ENCODE measurements at regions not wholly inside any gene's neighbourhood (a gene's known extent, or its start where the extent isn't known, plus 50 kb on each side); places are given as distances from the start of the nearest gene placed in this dataset.

GRCh38 chr15:38128921-38129320, 123.7 kb upstream of the SPRED1 start:
- no peak overlapping the region for H2BK15ac ChIP-seq (ENCODE audit: low read length)
- H2BK20ac ChIP-seq (ENCODE audit: low read length), result no peak overlapping the region
- no peak overlapping the region for H3K4me2 ChIP-seq (ENCODE audit: insufficient read depth in 1 of 2, low read depth in 2 of 2, low read length in 2 of 2)
- no peak for TF ChIP-seq RAD21 (IDR thresholded peaks at IDR 0.05 in 1 of 2, conservative IDR thresholded peaks at IDR 0.05 in 1 of 2; ENCODE audit: low read depth in 2 of 2, low read length in 2 of 2)
- TF ChIP-seq RXRA (IDR thresholded peaks at IDR 0.05; ENCODE audit: insufficient read depth, low read depth, low read length), result no peak
- no peak for TF ChIP-seq CREB1 (IDR thresholded peaks at IDR 0.05)

More at GRCh38 chr15:38128921-38129320, 123.7 kb upstream of the SPRED1 start:
- no peak overlapping the region for H2AK5ac ChIP-seq (ENCODE audit: low read depth, low read length)
- H4K91ac ChIP-seq (replicated peaks; ENCODE audit: insufficient read length, low read length), result no peak overlapping the region
- H3K27ac ChIP-seq (ENCODE audit: low read depth, low read length), result no peak overlapping the region
- no peak overlapping the region for H3K9ac ChIP-seq (replicated peaks in 1 of 4; ENCODE audit: extremely low read depth in 1 of 4, low read depth in 3 of 4, low read length in 3 of 4)
- DNase-seq (ENCODE audit: low read depth in 1 of 2, low spot score in 2 of 2) (no peak), FAIRE-seq (no peak)
- POLR2A ChIA-PET (ENCODE audit: partially characterized antibody), result no interaction called here
- no peak overlapping the region for H2BK12ac ChIP-seq (ENCODE audit: low read depth, low read length)
- no peak overlapping the region for H3K4me3 ChIP-seq (ENCODE audit: extremely low read depth in 1 of 4, insufficient read depth in 2 of 4, low read depth in 3 of 4, low read length in 4 of 4)
- peaks cover 0 to 3% (median 0%) of the 10 kb centered on the region in 4 experiments; a peak in 1 of 7 replicates for H3K4me1 ChIP-seq (replicated peaks in 1 of 4; ENCODE audit: control insufficient read depth in 3 of 4, insufficient read depth in 4 of 4, low read length in 3 of 4)
- no peaks in the 10 kb centered on the region for H3K36me3 ChIP-seq (ENCODE audit: control insufficient read depth in 2 of 4, insufficient read depth in 4 of 4, low read length in 3 of 4)
- no peaks in the 10 kb centered on the region for H3K23me2 ChIP-seq (ENCODE audit: low read depth, low read length)
- no peak overlapping the region for H3K4ac ChIP-seq (replicated peaks; ENCODE audit: insufficient read length, low read depth, low read length)
- WGBS, 2 experiments (ENCODE audit: extremely low coverage in 1 of 2, insufficient coverage in 1 of 2, insufficient read length in 1 of 2, insufficient replicate concordance in 2 of 2, low coverage in 1 of 2, low lambda C conversion rate in 2 of 2, missing lambda C conversion rate in 1 of 2), result 74% methylated on average over 2 of the region's 2 CpGs; no CpG with 5 or more reads in 1 of the 2 experiments
- H3K79me2 ChIP-seq (ENCODE audit: control insufficient read depth in 1 of 2, insufficient read depth in 2 of 2, low read length in 2 of 2), result no peaks in the 10 kb centered on the region
- CTCF ChIA-PET (ENCODE audit: partially characterized antibody), result interaction anchor here (0.6 to 1.2 kb wide), 2 partner anchors 126 to 571 kb away, joined by 3 to 5 read pairs; no protein-coding TSS in a partner anchor
- no peak overlapping the region for H2BK120ac ChIP-seq (replicated peaks; ENCODE audit: low read depth, low read length)
- H4K8ac ChIP-seq (ENCODE audit: extremely low read depth, insufficient read depth, low read length), result no peak overlapping the region
- no peak overlapping the region for H3K56ac ChIP-seq (replicated peaks; ENCODE audit: insufficient read length, low read depth, low read length)
- H4K5ac ChIP-seq (ENCODE audit: insufficient read length, low read depth, low read length), result no peak overlapping the region
- H2AFZ ChIP-seq (ENCODE audit: low read length), result no peak overlapping the region
- no peaks in the 10 kb centered on the region for H3K79me1 ChIP-seq (ENCODE audit: low read depth, low read length)
- no peaks in the 10 kb centered on the region for H4K20me1 ChIP-seq (replicated peaks in 1 of 2; ENCODE audit: control insufficient read depth in 1 of 2, insufficient read depth in 2 of 2, low read length in 2 of 2)
- H3K18ac ChIP-seq (ENCODE audit: extremely low read depth, low read length), result no peak overlapping the region
- H2BK5ac ChIP-seq (ENCODE audit: low read depth, low read length), result no peak overlapping the region
- H3K14ac ChIP-seq (ENCODE audit: insufficient read length), result no peak overlapping the region
- no peaks in the 10 kb centered on the region for H3K27me3 ChIP-seq (replicated peaks in 1 of 4; ENCODE audit: control insufficient read depth in 3 of 4, extremely low read depth in 1 of 4, insufficient read depth in 3 of 4, low read length in 3 of 4)
- H3K9me3 ChIP-seq (ENCODE audit: insufficient read depth in 2 of 2, low read depth in 1 of 2, low read length in 1 of 2), result no peaks in the 10 kb centered on the region
- H3K23ac ChIP-seq (ENCODE audit: insufficient read length), result no peak overlapping the region
